HepG2 (cell line): ENCODE measurements at regions not wholly inside any gene's neighbourhood (a gene's known extent, or its start where the extent isn't known, plus 50 kb on each side); places are given as distances from the start of the nearest gene placed in this dataset.
A peak's percentile ranks its signal among the peaks of the same experiment; 100 is the strongest.

Experiments
- FOXA3 ChIP-seq: IDR thresholded peaks from 2 replicates; pipeline ENCODE4 v1.6.1; 2016; ENCODE audit warnings: missing genetic modification reagents, missing compliant biosample characterization
- FUBP1 ChIP-seq: sonication (generic); formaldehyde crosslinking; IDR thresholded peaks from 2 replicates; pipeline ENCODE4 v1.5.1; 2020; ENCODE audit warnings: missing genetic modification reagents, mild to moderate bottlenecking, borderline replicate concordance
- HMGXB3 ChIP-seq: sonication (generic); formaldehyde crosslinking; IDR thresholded peaks from 2 replicates; pipeline ENCODE4 v1.4.0; 2020; ENCODE audit warnings: missing genetic modification reagents, borderline replicate concordance
- HNF1B ChIP-seq: sonication (generic); formaldehyde crosslinking; IDR thresholded peaks from 2 replicates; pipeline ENCODE4 v1.5.1; 2020; ENCODE audit warnings: mild to moderate bottlenecking, moderate library complexity, missing genetic modification reagents
- KDM5A ChIP-seq: fragments of 200-600 bp; sonication (generic); IDR thresholded peaks from 2 replicates; pipeline ENCODE4 v1.7.0; 2018; ENCODE audit warnings: antibody characterized with exemption, mild to moderate bottlenecking, low read length, borderline replicate concordance
- MAFK ChIP-seq, 2 experiments: IDR thresholded peaks in 1 of 2; conservative IDR thresholded peaks in 1 of 2; 2 replicates each; pipeline ENCODE4 v1.6.1; 2011; ENCODE audit warnings: improper control_type of control experiment in 2 of 2, low read length in 2 of 2
- REST ChIP-seq, 2 experiments: IDR thresholded peaks; 2 replicates each; pipeline ENCODE4 v1.6.1; 2011 to 2012; ENCODE audit warnings: low read length in 2 of 2, borderline replicate concordance in 1 of 2, low read depth in 1 of 2, mild to moderate bottlenecking in 1 of 2, moderate library complexity in 1 of 2
- TARDBP ChIP-seq: sonication (generic); formaldehyde crosslinking; IDR thresholded peaks from 2 replicates; pipeline ENCODE4 v1.8.0; 2022; ENCODE audit warnings: mild to moderate bottlenecking, missing genetic modification reagents
- ZBTB14 ChIP-seq: sonication (generic); formaldehyde crosslinking; IDR thresholded peaks from 2 replicates; pipeline ENCODE4 v1.4.0; 2020; ENCODE audit warnings: missing genetic modification reagents
- ZBTB37 ChIP-seq: sonication (generic); formaldehyde crosslinking; IDR thresholded peaks from 2 replicates; pipeline ENCODE4 v1.4.0; 2020; ENCODE audit warnings: mild to moderate bottlenecking, missing genetic modification reagents
- ZKSCAN8 ChIP-seq: IDR thresholded peaks from 2 replicates; pipeline ENCODE4 v1.6.1; 2016; ENCODE audit warnings: borderline replicate concordance, missing genetic modification reagents, missing compliant biosample characterization
- ZNF235 ChIP-seq: sonication (generic); formaldehyde crosslinking; IDR thresholded peaks from 2 replicates; pipeline ENCODE4 v1.8.1; 2023; ENCODE audit warnings: mild to moderate bottlenecking, missing genetic modification reagents, borderline replicate concordance
- ZNF557 ChIP-seq: sonication (generic); formaldehyde crosslinking; IDR thresholded peaks from 2 replicates; pipeline ENCODE4 v1.4.0; 2020; ENCODE audit warnings: missing genetic modification reagents
- ZSCAN12 ChIP-seq: sonication (generic); formaldehyde crosslinking; IDR thresholded peaks from 2 replicates; pipeline ENCODE4 v1.9.0; 2021; ENCODE audit warnings: mild to moderate bottlenecking, missing genetic modification reagents

GRCh38 chr5:42874621-42875198, 63.0 kb upstream of the SELENOP start (continued):
- no peak for TF ChIP-seq FUBP1 (CRISPR knock-in tag)
- TF ChIP-seq ZBTB14: no peak
- TF ChIP-seq ZNF557 (CRISPR knock-in tag): no peak
- TF ChIP-seq REST (IDR thresholded peaks at IDR 0.05; ENCODE audit: borderline replicate concordance in 1 of 2, low read depth in 1 of 2, low read length in 2 of 2): peak in 1 of 2 experiments; percentile 66; a peak in 2 of 4 replicates
- no peak for TF ChIP-seq HNF1B (CRISPR knock-in tag)
- TF ChIP-seq KDM5A: no peak
- TF ChIP-seq ZKSCAN8 (CRISPR knock-in tag): no peak
- TF ChIP-seq FOXA3 (CRISPR knock-in tag): peak; percentile 78
- no peak for TF ChIP-seq ZBTB37 (CRISPR knock-in tag)
- peak; percentile 28; the same call in 1 of the 2 replicates for TF ChIP-seq TARDBP (CRISPR knock-in tag)
- TF ChIP-seq ZSCAN12: no peak
- no peak for TF ChIP-seq MAFK (conservative IDR thresholded peaks at IDR 0.05 in 1 of 2, IDR thresholded peaks at IDR 0.05 in 1 of 2; ENCODE audit: low read length in 2 of 2)
- TF ChIP-seq ZNF235 (CRISPR knock-in tag): no peak
- 0 out of 2 replicates have a peak, but pooled peaks have one; percentile 29 for TF ChIP-seq HMGXB3
